ENCODE measurements at regions not wholly inside any gene's neighbourhood (a gene's known extent, or its start where the extent isn't known, plus 50 kb on each side); places are given as distances from the start of the nearest gene placed in this dataset.

- TF ChIP-seq EZH2 (IDR thresholded peaks at IDR 0.05) (no peak), CTCF (IDR thresholded peaks at IDR 0.05) (no peak), EZH2phosphoT487 (IDR thresholded peaks at IDR 0.05) (no peak)
These were observed 126.8 kb downstream of the RGS21 start for GRCh38 chr1:192443616-192444015.
